ENCODE measurements at regions not wholly inside any gene's neighbourhood (a gene's known extent, or its start where the extent isn't known, plus 50 kb on each side); places are given as distances from the start of the nearest gene placed in this dataset.

GRCh38 chr11:15795378-15795777 is 561.0 kb downstream of the SOX6 start:
- Mint-ChIP-seq H3K9me3 (ENCODE audit: unreplicated experiment) (peaks cover 7% of the 10 kb centered on the region), H3K36me3 (ENCODE audit: insufficient read depth, unreplicated experiment) (no peaks in the 10 kb centered on the region), H3K4me1 (ENCODE audit: insufficient read depth, unreplicated experiment) (peaks cover 7% of the 10 kb centered on the region), H3K27ac (ENCODE audit: low read depth, unreplicated experiment) (no peak overlapping the region), H3K27me3 (ENCODE audit: insufficient read depth, unreplicated experiment) (no peaks in the 10 kb centered on the region), H3K4me3 (ENCODE audit: unreplicated experiment) (no peak overlapping the region)
- TF ChIP-seq CTCF (IDR thresholded peaks at IDR 0.05; ENCODE audit: unreplicated experiment): no peak
- BruUV-seq (replicated peaks): no TSS peak
- intact Hi-C loops (cut with micrococcal nuclease): no loop called here
- POLR2A ChIA-PET: no interaction called here
- CTCF ChIA-PET: interaction anchor here (0.6 kb wide), 1 partner anchor 809 kb away, joined by 3 read pairs; no protein-coding TSS in a partner anchor
- DNase-seq (ENCODE audit: unreplicated experiment): no peak

- CTCF ChIA-PET: interaction anchor here (1.6 kb wide), 1 partner anchor 19 kb away, joined by 5 read pairs; no protein-coding TSS in a partner anchor
- Mint-ChIP-seq H3K9me3 (ENCODE audit: unreplicated experiment) (no peaks in the 10 kb centered on the region), H3K4me1 (ENCODE audit: insufficient read depth, unreplicated experiment) (peaks cover 9% of the 10 kb centered on the region), H3K36me3 (ENCODE audit: insufficient read depth, unreplicated experiment) (no peaks in the 10 kb centered on the region), H3K27me3 (ENCODE audit: insufficient read depth, unreplicated experiment) (no peaks in the 10 kb centered on the region), H3K27ac (ENCODE audit: low read depth, unreplicated experiment) (peak overlapping the region; percentile 87), H3K4me3 (ENCODE audit: unreplicated experiment) (peak overlapping the region; percentile 14)
- intact Hi-C loops (cut with micrococcal nuclease): loop anchor here (2.0 kb wide), 1 partner anchor 15 kb away; no protein-coding TSS in a partner anchor
- POLR2A ChIA-PET: interaction anchor here (1.6 kb wide), 1 partner anchor 12 kb away, joined by 3 read pairs; no protein-coding TSS in a partner anchor
- TF ChIP-seq CTCF (IDR thresholded peaks at IDR 0.05; ENCODE audit: unreplicated experiment): no peak
- peak; percentile 92 for DNase-seq (ENCODE audit: unreplicated experiment)
- no TSS peak for BruUV-seq (replicated peaks)
These were observed 556.1 kb downstream of the SOX6 start for GRCh38 chr11:15800111-15800800.

- POLR2A ChIA-PET: interaction anchor here (1.3 kb wide), 1 partner anchor 12 kb away, joined by 3 read pairs; no protein-coding TSS in a partner anchor
- Mint-ChIP-seq H3K9me3 (ENCODE audit: unreplicated experiment) (no peaks in the 10 kb centered on the region), H3K27me3 (ENCODE audit: insufficient read depth, unreplicated experiment) (no peaks in the 10 kb centered on the region), H3K4me1 (ENCODE audit: insufficient read depth, unreplicated experiment) (peaks cover 9% of the 10 kb centered on the region), H3K4me3 (ENCODE audit: unreplicated experiment) (no peak overlapping the region), H3K27ac (ENCODE audit: low read depth, unreplicated experiment) (peak overlapping the region; percentile 87), H3K36me3 (ENCODE audit: insufficient read depth, unreplicated experiment) (no peaks in the 10 kb centered on the region)
- no peak for DNase-seq (ENCODE audit: unreplicated experiment)
- no TSS peak for BruUV-seq (replicated peaks)
- no peak for TF ChIP-seq CTCF (IDR thresholded peaks at IDR 0.05; ENCODE audit: unreplicated experiment)
- intact Hi-C loops (cut with micrococcal nuclease): loop anchor here (2.0 kb wide), 1 partner anchor 14 kb away; no protein-coding TSS in a partner anchor
- CTCF ChIA-PET: interaction anchor here (0.7 kb wide), 1 partner anchor 19 kb away, joined by 3 read pairs; no protein-coding TSS in a partner anchor
These were observed 555.2 kb downstream of the SOX6 start for GRCh38 chr11:15801126-15801525.

GRCh38 chr11:15801616-15802015 is 554.7 kb downstream of the SOX6 start:
- Mint-ChIP-seq H3K36me3 (ENCODE audit: insufficient read depth, unreplicated experiment) (no peaks in the 10 kb centered on the region), H3K4me3 (ENCODE audit: unreplicated experiment) (no peak overlapping the region), H3K9me3 (ENCODE audit: unreplicated experiment) (no peaks in the 10 kb centered on the region), H3K27ac (ENCODE audit: low read depth, unreplicated experiment) (peak overlapping the region; percentile 87), H3K4me1 (ENCODE audit: insufficient read depth, unreplicated experiment) (peaks cover 9% of the 10 kb centered on the region), H3K27me3 (ENCODE audit: insufficient read depth, unreplicated experiment) (no peaks in the 10 kb centered on the region)
- no peak for TF ChIP-seq CTCF (IDR thresholded peaks at IDR 0.05; ENCODE audit: unreplicated experiment)
- ChIA-PET POLR2A (interaction anchor here (1.3 to 1.7 kb wide), 2 partner anchors 13 kb away, joined by 3 to 6 read pairs; no protein-coding TSS in a partner anchor), CTCF (interaction anchor here (0.7 to 1.0 kb wide), 2 partner anchors 18 to 26 kb away, joined by 3 read pairs; no protein-coding TSS in a partner anchor)
- no TSS peak for BruUV-seq (replicated peaks)
- intact Hi-C loops (cut with micrococcal nuclease): loop anchor here (2.0 kb wide), 1 partner anchor 13 kb away; no protein-coding TSS in a partner anchor
- no peak for DNase-seq (ENCODE audit: unreplicated experiment)
